Fibroblast of lung (primary cell): ENCODE measurements at regions not wholly inside any gene's neighbourhood (a gene's known extent, or its start where the extent isn't known, plus 50 kb on each side); places are given as distances from the start of the nearest gene placed in this dataset.

ENCODE experiments used
- EZH2 ChIP-seq: IDR thresholded peaks from 2 replicates; pipeline ENCODE4 v1.5.1; 2012; ENCODE audit warnings: low read length, control low read depth, mild to moderate bottlenecking; ENCODE audit errors: missing control alignments
- TF ChIP-seq, protein P1 (sequence below), 2 donors: IDR thresholded peaks in 1 of 2; conservative IDR thresholded peaks in 1 of 2; 1 replicate in 1 of 2; 2 replicates in 1 of 2; pipeline ENCODE4 v1.5.1; 2011 to 2012; ENCODE audit warnings: low read length in 2 of 2, control low read depth in 1 of 2, inconsistent platforms in 1 of 2, low read depth in 1 of 2, mild to moderate bottlenecking in 1 of 2

DNA sequence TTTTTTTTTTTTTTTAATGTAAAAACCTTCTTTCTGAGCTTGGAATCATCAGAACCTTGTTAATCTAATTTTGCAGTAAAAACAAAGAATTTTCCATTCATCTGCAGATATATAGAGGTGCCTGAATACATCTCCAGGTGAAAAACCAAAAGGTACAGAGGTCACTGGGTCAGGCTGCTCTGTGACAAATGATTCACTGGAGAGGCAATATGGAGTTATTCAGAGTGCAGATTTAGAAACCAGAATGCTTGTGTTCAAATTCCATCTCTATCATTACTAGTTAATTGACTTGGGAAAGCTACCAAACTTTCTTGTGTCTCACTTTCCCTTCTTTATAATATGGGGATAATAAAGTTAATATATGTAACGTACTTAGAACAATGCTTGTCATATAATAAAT lies 51.5 kb upstream of the C1orf53 start:
- TF ChIP-seq, protein P1, sequence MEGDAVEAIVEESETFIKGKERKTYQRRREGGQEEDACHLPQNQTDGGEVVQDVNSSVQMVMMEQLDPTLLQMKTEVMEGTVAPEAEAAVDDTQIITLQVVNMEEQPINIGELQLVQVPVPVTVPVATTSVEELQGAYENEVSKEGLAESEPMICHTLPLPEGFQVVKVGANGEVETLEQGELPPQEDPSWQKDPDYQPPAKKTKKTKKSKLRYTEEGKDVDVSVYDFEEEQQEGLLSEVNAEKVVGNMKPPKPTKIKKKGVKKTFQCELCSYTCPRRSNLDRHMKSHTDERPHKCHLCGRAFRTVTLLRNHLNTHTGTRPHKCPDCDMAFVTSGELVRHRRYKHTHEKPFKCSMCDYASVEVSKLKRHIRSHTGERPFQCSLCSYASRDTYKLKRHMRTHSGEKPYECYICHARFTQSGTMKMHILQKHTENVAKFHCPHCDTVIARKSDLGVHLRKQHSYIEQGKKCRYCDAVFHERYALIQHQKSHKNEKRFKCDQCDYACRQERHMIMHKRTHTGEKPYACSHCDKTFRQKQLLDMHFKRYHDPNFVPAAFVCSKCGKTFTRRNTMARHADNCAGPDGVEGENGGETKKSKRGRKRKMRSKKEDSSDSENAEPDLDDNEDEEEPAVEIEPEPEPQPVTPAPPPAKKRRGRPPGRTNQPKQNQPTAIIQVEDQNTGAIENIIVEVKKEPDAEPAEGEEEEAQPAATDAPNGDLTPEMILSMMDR (conservative IDR thresholded peaks at IDR 0.05 in 1 of 2, IDR thresholded peaks at IDR 0.05 in 1 of 2; ENCODE audit: low read depth in 1 of 2, low read length in 2 of 2) = no peak
- no peak for TF ChIP-seq EZH2
